ENCODE measurements at regions not wholly inside any gene's neighbourhood (a gene's known extent, or its start where the extent isn't known, plus 50 kb on each side); places are given as distances from the start of the nearest gene placed in this dataset.

DNA sequence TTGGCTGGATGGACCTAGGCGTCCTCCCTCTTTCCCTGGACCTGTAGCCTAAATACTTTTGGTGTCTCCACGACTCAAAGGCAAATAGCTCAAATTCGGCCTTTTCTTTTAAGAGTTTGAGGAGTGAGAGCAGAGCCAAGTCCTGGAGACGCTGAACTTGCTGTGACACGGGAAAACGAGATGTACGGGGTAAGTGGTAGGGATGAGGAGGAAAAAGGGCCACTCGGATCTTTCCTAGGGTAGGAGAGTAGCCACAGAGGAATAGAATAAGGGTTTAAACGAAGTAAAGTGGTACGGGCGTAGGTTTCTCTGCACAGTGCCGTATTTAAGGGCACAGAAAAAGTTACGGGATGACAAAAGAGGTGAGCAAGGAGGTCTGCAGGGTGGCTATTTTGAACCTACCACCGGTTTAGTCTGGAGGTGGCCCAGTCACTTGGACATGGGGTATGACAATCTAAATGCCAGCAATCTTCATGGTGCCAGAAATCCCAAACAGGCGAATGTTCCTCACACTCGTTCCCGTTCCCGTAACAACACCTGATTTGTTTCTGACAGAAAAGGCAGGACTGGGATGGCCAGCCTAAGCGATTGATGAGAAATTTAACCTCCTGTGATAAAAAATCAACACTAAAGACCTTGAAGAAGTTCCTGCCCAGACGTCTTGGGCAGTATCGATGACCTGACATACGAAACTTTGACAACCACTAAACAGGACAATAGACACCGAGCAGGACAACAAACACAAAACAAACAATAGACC is 149.3 kb downstream of the TRIM27 start:
- Histone ChIP-seq H3K4me3 (ENCODE audit: low read depth, low read length) (no peak overlapping the region), H3K27me3 (ENCODE audit: insufficient read depth, low read length) (peaks cover 91% of the 10 kb centered on the region), H3K27ac (ENCODE audit: low read depth, low read length) (no peak overlapping the region), H3K79me1 (ENCODE audit: low read length) (no peaks in the 10 kb centered on the region), H2BK120ac (ENCODE audit: insufficient read depth, low read length, poor library complexity) (no peak overlapping the region), H3K23ac (ENCODE audit: low read length) (peak overlapping the region; percentile 5), H3K4ac (ENCODE audit: low read depth, low read length) (no peak overlapping the region), H4K12ac (ENCODE audit: low read depth, low read length) (no peak overlapping the region), H4K91ac (ENCODE audit: low read depth, low read length) (no peak overlapping the region), H3K36me3 (ENCODE audit: control insufficient read depth in 1 of 2, insufficient read depth in 2 of 2, low read length in 2 of 2) (no peaks in the 10 kb centered on the region), H4K8ac (ENCODE audit: low read depth, low read length) (no peak overlapping the region), H3K14ac (ENCODE audit: low read length) (no peak overlapping the region), H3K9ac (ENCODE audit: low read length) (no peak overlapping the region), H3K9me3 (ENCODE audit: insufficient read depth, low read depth, low read length) (peaks cover 7% of the 10 kb centered on the region), H3K79me2 (ENCODE audit: control insufficient read depth, insufficient read depth, low read length, poor library complexity) (no peaks in the 10 kb centered on the region), H3K4me2 (ENCODE audit: low read length) (no peak overlapping the region), H2AK5ac (ENCODE audit: low read length) (no peak overlapping the region), H3K18ac (ENCODE audit: low read length) (no peak overlapping the region), H3K4me1 (ENCODE audit: control insufficient read depth in 1 of 2, insufficient read depth in 2 of 2, low read length in 2 of 2) (peaks cover 8% of the 10 kb centered on the region in 2 experiments), H2BK5ac (ENCODE audit: low read depth, low read length, poor library complexity) (no peak overlapping the region), H2BK12ac (ENCODE audit: low read length) (no peak overlapping the region), H2AFZ (ENCODE audit: insufficient read depth, low read length, poor library complexity) (no peak overlapping the region)
- no peak for DNase-seq
- WGBS (ENCODE audit: extremely low coverage, insufficient coverage, insufficient read length): no CpG with 5 or more reads among the region's 23 CpGs

DNA sequence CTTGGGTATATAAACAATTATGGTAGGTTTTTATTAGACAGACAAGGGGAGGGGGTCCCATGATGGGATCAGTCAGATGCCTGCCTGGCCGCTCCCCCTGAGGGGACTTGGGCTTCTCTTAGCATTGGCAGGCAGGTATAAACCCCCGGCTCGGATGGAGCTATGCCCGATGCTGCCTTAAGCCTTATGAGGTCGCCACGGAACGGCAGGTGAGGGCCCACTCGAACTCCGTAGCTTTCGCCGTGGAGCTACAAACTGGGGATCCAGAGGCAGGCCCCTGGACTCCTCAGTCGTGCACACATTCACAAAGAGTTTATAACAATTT is 148.8 kb downstream of the TRIM27 start:
- no peak overlapping the region for H3K23ac ChIP-seq (ENCODE audit: low read length)
- H2BK120ac ChIP-seq (ENCODE audit: insufficient read depth, low read length, poor library complexity): no peak overlapping the region
- H3K27ac ChIP-seq (ENCODE audit: low read depth, low read length): no peak overlapping the region
- H2BK5ac ChIP-seq (ENCODE audit: low read depth, low read length, poor library complexity): no peak overlapping the region
- H3K27me3 ChIP-seq (ENCODE audit: insufficient read depth, low read length): peaks cover 90% of the 10 kb centered on the region
- H2AK5ac ChIP-seq (ENCODE audit: low read length): no peak overlapping the region
- no peak for DNase-seq
- H3K4me3 ChIP-seq (ENCODE audit: low read depth, low read length): no peak overlapping the region
- no peak overlapping the region for H4K91ac ChIP-seq (ENCODE audit: low read depth, low read length)
- peaks cover 8% of the 10 kb centered on the region for H3K9me3 ChIP-seq (ENCODE audit: insufficient read depth, low read depth, low read length)
- H3K14ac ChIP-seq (ENCODE audit: low read length): no peak overlapping the region
- no peaks in the 10 kb centered on the region for H3K79me2 ChIP-seq (ENCODE audit: control insufficient read depth, insufficient read depth, low read length, poor library complexity)
- no CpG with 5 or more reads among the region's 12 CpGs for WGBS (ENCODE audit: extremely low coverage, insufficient coverage, insufficient read length)
- no peaks in the 10 kb centered on the region for H3K79me1 ChIP-seq (ENCODE audit: low read length)
- no peaks in the 10 kb centered on the region for H3K36me3 ChIP-seq (ENCODE audit: control insufficient read depth in 1 of 2, insufficient read depth in 2 of 2, low read length in 2 of 2)
- H3K9ac ChIP-seq (ENCODE audit: low read length): no peak overlapping the region
- H2BK12ac ChIP-seq (ENCODE audit: low read length): no peak overlapping the region
- H3K18ac ChIP-seq (ENCODE audit: low read length): no peak overlapping the region
- no peak overlapping the region for H3K4me2 ChIP-seq (ENCODE audit: low read length)
- H3K4ac ChIP-seq (ENCODE audit: low read depth, low read length): no peak overlapping the region
- no peak overlapping the region for H2AFZ ChIP-seq (ENCODE audit: insufficient read depth, low read length, poor library complexity)
- H4K8ac ChIP-seq (ENCODE audit: low read depth, low read length): no peak overlapping the region
- no peak overlapping the region for H4K12ac ChIP-seq (ENCODE audit: low read depth, low read length)
- H3K4me1 ChIP-seq (ENCODE audit: control insufficient read depth in 1 of 2, insufficient read depth in 2 of 2, low read length in 2 of 2): peaks cover 8% of the 10 kb centered on the region in 2 experiments

DNA sequence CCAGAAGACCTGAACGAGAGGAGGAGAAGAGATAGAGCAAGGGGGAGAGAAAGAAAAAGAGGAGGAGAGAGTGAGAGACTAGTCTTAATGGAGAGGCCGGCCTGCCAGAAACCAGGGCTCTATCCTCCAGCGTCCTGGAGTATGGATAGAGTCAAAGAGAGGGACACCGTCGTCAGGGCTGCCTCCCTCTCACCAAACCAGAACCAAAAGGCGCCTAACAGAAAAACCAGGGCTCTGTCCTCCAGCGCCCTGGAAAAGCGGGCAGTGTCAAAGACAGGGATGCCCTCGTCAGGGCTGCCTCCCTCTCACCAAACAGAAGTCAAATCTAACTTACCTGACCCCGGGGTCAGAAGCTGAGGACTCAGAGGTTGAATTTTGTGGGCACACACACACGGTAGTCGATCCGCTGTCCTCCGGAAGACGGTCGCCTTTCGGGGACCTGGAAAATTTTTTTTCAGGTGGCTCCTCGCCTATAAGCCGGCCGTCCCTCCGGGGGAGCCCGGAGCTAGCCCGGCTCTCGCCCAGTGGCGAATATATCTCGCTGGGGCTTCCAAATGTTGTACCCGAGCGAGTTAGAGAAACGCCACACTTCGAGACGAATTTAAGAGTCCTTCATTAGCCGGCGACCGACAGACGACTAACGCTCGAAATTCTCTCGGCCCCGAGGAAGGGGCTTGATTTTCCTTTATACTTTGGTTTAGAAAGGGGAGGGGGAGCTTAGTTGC is 148.2 kb downstream of the TRIM27 start:
- no peak overlapping the region for H4K12ac ChIP-seq (ENCODE audit: low read depth, low read length)
- H2AK5ac ChIP-seq (ENCODE audit: low read length): no peak overlapping the region
- no peak overlapping the region for H3K9ac ChIP-seq (ENCODE audit: low read length)
- no peak overlapping the region for H2BK12ac ChIP-seq (ENCODE audit: low read length)
- H3K14ac ChIP-seq (ENCODE audit: low read length): no peak overlapping the region
- peaks cover 87% of the 10 kb centered on the region for H3K27me3 ChIP-seq (ENCODE audit: insufficient read depth, low read length)
- WGBS (ENCODE audit: extremely low coverage, insufficient coverage, insufficient read length): no CpG with 5 or more reads among the region's 39 CpGs
- H3K4ac ChIP-seq (ENCODE audit: low read depth, low read length): no peak overlapping the region
- H3K23ac ChIP-seq (ENCODE audit: low read length): no peak overlapping the region
- H3K36me3 ChIP-seq (ENCODE audit: control insufficient read depth in 1 of 2, insufficient read depth in 2 of 2, low read length in 2 of 2): no peaks in the 10 kb centered on the region
- no peak overlapping the region for H2BK120ac ChIP-seq (ENCODE audit: insufficient read depth, low read length, poor library complexity)
- H3K4me3 ChIP-seq (ENCODE audit: low read depth, low read length): no peak overlapping the region
- H2BK5ac ChIP-seq (ENCODE audit: low read depth, low read length, poor library complexity): peak overlapping the region; percentile 16
- H3K4me1 ChIP-seq (ENCODE audit: control insufficient read depth in 1 of 2, insufficient read depth in 2 of 2, low read length in 2 of 2): peaks cover 8% of the 10 kb centered on the region in 2 experiments
- H3K27ac ChIP-seq (ENCODE audit: low read depth, low read length): no peak overlapping the region
- no peak overlapping the region for H4K8ac ChIP-seq (ENCODE audit: low read depth, low read length)
- H3K4me2 ChIP-seq (ENCODE audit: low read length): no peak overlapping the region
- no peak overlapping the region for H2AFZ ChIP-seq (ENCODE audit: insufficient read depth, low read length, poor library complexity)
- no peak overlapping the region for H3K18ac ChIP-seq (ENCODE audit: low read length)
- H3K79me2 ChIP-seq (ENCODE audit: control insufficient read depth, insufficient read depth, low read length, poor library complexity): no peaks in the 10 kb centered on the region
- no peak overlapping the region for H4K91ac ChIP-seq (ENCODE audit: low read depth, low read length)
- no peak for DNase-seq
- H3K79me1 ChIP-seq (ENCODE audit: low read length): no peaks in the 10 kb centered on the region
- peaks cover 10% of the 10 kb centered on the region for H3K9me3 ChIP-seq (ENCODE audit: insufficient read depth, low read depth, low read length)

DNA sequence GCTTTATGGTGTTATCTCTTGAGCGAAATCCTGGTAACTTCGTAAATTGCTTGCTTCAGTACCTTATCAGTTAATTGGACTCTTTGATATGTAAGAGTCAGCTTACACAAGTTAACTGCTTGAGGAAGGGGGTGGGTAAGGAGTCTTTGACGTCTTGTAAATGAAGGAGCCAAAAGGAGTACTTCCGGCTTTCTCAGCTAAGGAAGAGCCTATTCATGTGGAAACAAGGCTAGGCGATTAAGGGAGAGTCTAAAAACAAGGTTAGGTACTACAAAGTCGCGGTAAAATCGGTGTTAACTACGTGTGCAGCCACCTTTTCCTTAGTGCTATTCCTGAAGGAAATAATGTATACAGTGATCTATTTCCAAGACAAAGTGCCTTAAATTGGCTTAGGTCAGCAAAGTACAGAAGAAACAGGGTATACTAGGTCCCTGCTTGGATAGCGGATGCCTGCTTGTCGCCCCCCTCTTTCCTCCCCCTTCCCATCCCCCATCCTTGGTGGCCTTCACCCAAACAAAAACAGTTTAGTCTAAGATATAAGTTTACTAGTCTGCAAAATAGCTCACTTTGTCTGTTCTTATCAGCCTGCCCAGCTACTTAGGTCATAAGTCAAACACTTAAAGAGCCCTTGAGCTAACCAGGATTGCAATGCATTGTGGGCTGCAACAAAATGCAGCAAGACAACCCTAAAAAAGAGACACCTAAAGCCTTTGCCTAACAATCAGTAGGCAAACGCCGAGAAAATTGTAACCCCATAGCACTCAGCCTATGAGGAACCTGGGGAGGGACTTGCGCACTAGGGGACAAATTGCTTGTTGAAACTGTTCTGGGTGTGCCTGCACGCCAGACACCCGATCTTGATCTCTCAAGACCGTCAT is 147.3 kb downstream of the TRIM27 start:
- no peaks in the 10 kb centered on the region for H3K79me2 ChIP-seq (ENCODE audit: control insufficient read depth, insufficient read depth, low read length, poor library complexity)

More for the DNA sequence above, 147.3 kb downstream of the TRIM27 start:
- Histone ChIP-seq H3K9me3 (ENCODE audit: insufficient read depth, low read depth, low read length) (peaks cover 9% of the 10 kb centered on the region), H2AK5ac (ENCODE audit: low read length) (no peak overlapping the region), H3K9ac (ENCODE audit: low read length) (no peak overlapping the region), H3K4me2 (ENCODE audit: low read length) (no peak overlapping the region), H3K14ac (ENCODE audit: low read length) (no peak overlapping the region), H2BK120ac (ENCODE audit: insufficient read depth, low read length, poor library complexity) (no peak overlapping the region), H3K27ac (ENCODE audit: low read depth, low read length) (no peak overlapping the region), H2AFZ (ENCODE audit: insufficient read depth, low read length, poor library complexity) (no peak overlapping the region), H3K4ac (ENCODE audit: low read depth, low read length) (no peak overlapping the region), H2BK12ac (ENCODE audit: low read length) (no peak overlapping the region), H4K12ac (ENCODE audit: low read depth, low read length) (no peak overlapping the region), H3K4me3 (ENCODE audit: low read depth, low read length) (no peak overlapping the region), H4K91ac (ENCODE audit: low read depth, low read length) (no peak overlapping the region), H3K4me1 (ENCODE audit: control insufficient read depth in 1 of 2, insufficient read depth in 2 of 2, low read length in 2 of 2) (peaks cover 8% of the 10 kb centered on the region in 2 experiments), H3K36me3 (ENCODE audit: control insufficient read depth in 1 of 2, insufficient read depth in 2 of 2, low read length in 2 of 2) (no peaks in the 10 kb centered on the region), H4K8ac (ENCODE audit: low read depth, low read length) (no peak overlapping the region), H3K18ac (ENCODE audit: low read length) (no peak overlapping the region), H3K23ac (ENCODE audit: low read length) (no peak overlapping the region), H2BK5ac (ENCODE audit: low read depth, low read length, poor library complexity) (no peak overlapping the region), H3K79me1 (ENCODE audit: low read length) (no peaks in the 10 kb centered on the region), H3K27me3 (ENCODE audit: insufficient read depth, low read length) (peaks cover 79% of the 10 kb centered on the region)
- no CpG with 5 or more reads among the region's 17 CpGs for WGBS (ENCODE audit: extremely low coverage, insufficient coverage, insufficient read length)
- DNase-seq: peak in 1 of 2 donors; percentile 33
